Right atrium auricular region (tissue), 2 donors: ENCODE measurements at regions not wholly inside any gene's neighbourhood (a gene's known extent, or its start where the extent isn't known, plus 50 kb on each side); places are given as distances from the start of the nearest gene placed in this dataset.
"Not testable (repeated sequence)": the region's sequence is repeated elsewhere in the genome, so short reads cannot be mapped to it uniquely, and the experiment has no call there.

Source experiments
- DNase-seq: peaks from one replicate; pipeline ENCODE4 v3.0.0-alpha.2; 2019; ENCODE audit warnings: low spot score
- H3K27ac ChIP-seq, 2 donors: fragments of 200-600 bp; sonication (generic); 1 replicate in 1 of 2; 2 replicates in 1 of 2; pipeline ENCODE4 v1.5.1; 2016 to 2019
- H3K27me3 ChIP-seq, 2 donors: fragments of 200-600 bp; sonication (generic); one replicate each; pipeline versions ENCODE4 v1.5.1 to v1.6.0; 2017 to 2019
- H3K36me3 ChIP-seq: fragments of 200-600 bp; sonication (generic); one replicate; pipeline ENCODE4 v1.5.1; 2016
- H3K4me1 ChIP-seq, 2 donors: fragments of 200-600 bp; sonication (generic); one replicate each; pipeline versions ENCODE4 v1.5.1 to v1.6.0; 2017 to 2019
- H3K4me3 ChIP-seq, 2 donors: fragments of 200-600 bp; sonication (generic); 1 replicate in 1 of 2; 2 replicates in 1 of 2; pipeline ENCODE4 v1.5.1; 2017 to 2019; ENCODE audit warnings: mild to moderate bottlenecking in 1 of 2, moderate library complexity in 1 of 2
- H3K9me3 ChIP-seq, 2 donors: fragments of 200-600 bp; sonication (generic); one replicate each; pipeline ENCODE4 v1.5.1; 2019
- CTCF ChIP-seq, 2 donors: fragments of 200-600 bp; sonication (generic); IDR thresholded peaks; one replicate each; pipeline ENCODE4 v1.5.1; 2019; ENCODE audit warnings: antibody characterized with exemption in 2 of 2

DNA sequence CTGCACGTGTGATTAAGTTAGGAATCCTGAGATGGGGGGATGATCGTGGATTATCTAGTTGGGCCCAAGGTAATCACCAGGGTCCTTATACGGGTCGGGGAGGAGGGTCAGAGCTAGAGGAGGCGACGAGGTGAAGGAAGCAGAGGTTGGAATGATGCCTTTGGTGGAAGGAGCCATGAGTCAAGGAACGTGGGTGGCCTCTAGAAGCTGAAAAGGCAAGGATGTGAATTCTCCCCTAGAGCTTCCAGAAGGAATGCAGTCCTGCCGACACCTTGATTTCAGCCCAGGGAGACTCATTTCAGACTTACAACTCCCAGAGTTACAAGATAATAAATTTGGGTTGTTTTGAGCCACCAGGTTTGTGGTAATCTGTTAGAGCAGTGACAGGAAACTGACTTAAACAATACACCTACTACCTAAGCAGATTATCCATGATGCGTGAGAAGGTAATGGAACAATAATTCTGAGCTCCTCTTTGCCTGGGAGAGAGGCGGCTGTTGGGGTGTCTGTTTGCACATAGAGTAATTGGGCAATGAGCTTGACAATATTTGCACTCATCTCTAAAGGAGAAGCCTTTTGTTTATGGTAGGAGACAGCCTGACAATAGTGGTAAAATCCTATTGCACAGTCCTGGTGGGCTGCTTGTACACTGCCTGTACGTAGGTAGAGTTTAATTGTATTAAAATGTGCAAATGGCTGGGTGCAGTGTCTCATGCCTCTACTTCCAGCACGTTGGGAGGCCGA lies 129.3 kb upstream of the IER5L start:
- no peak for TF ChIP-seq CTCF (IDR thresholded peaks at IDR 0.05)
- no peak overlapping the region for H3K27ac ChIP-seq
- no peak overlapping the region for H3K4me3 ChIP-seq
- H3K36me3 ChIP-seq = no peaks in the 10 kb centered on the region
- no peaks in the 10 kb centered on the region for H3K27me3 ChIP-seq
- peak; percentile 34 for DNase-seq
- H3K4me1 ChIP-seq = no peaks in the 10 kb centered on the region
- no peaks in the 10 kb centered on the region for H3K9me3 ChIP-seq

- TF ChIP-seq CTCF (IDR thresholded peaks at IDR 0.05) = no peak
- peaks cover 0 to 4% of the 10 kb centered on the region in 2 donors for H3K9me3 ChIP-seq
- no peaks in the 10 kb centered on the region for H3K4me1 ChIP-seq
- H3K36me3 ChIP-seq = no peaks in the 10 kb centered on the region
- no peak overlapping the region for H3K27ac ChIP-seq
- H3K4me3 ChIP-seq = no peak overlapping the region
- peak; percentile 18 for DNase-seq
- no peaks in the 10 kb centered on the region for H3K27me3 ChIP-seq
Observed at GRCh38 chr9:129306318-129306973, 128.4 kb upstream of the IER5L start.

DNA sequence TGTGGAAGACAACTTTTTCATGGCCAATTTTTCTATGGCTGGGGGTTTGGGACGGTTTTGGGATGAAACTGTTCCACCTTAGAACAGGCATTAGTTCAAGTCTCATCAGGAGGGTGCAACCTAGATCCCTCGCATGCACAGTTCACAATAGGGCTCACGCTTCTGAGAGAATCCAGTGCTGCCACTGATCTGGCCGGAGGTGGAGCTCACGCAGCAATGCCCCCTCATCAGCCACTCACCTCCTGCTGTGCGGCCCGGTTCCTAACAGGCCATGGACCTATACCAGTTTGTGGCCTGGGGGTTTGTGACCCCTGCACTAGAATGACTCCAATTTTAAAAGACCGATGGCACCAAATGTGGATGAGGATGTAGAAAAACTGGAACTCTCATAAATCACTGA lies 127.2 kb upstream of the IER5L start:
- no peak for TF ChIP-seq CTCF (IDR thresholded peaks at IDR 0.05)
- DNase-seq = peak; percentile 30
- no peaks in the 10 kb centered on the region for H3K27me3 ChIP-seq
- no peak overlapping the region for H3K27ac ChIP-seq
- no peak overlapping the region for H3K4me3 ChIP-seq
- peaks cover 0 to 4% of the 10 kb centered on the region in 2 donors for H3K9me3 ChIP-seq
- H3K4me1 ChIP-seq = no peaks in the 10 kb centered on the region
- H3K36me3 ChIP-seq = no peaks in the 10 kb centered on the region

DNA sequence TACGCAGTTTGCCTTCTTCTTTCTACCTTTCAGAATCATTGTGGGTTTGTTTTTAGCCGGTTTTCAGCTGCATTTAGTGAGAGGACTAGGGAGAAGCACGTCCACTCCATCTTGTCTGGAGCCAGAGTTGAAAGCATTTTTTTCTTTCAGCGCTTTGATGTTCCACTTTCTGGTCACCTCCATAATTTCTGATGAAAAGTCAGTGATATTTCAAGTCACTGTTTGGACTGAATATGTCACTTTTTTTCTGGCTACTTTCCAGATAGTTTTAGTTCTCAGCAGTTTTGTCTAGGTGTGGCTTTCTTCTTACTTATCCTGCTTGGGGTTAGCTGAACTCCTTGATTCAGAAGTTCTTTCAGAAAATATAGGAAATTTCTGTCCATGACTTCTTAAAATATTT lies 123.9 kb upstream of the IER5L start:
- Histone ChIP-seq H3K36me3 (no peaks in the 10 kb centered on the region), H3K27ac (no peak overlapping the region), H3K9me3 (peaks cover 0 to 4% of the 10 kb centered on the region in 2 donors), H3K27me3 (no peaks in the 10 kb centered on the region), H3K4me3 (no peak overlapping the region), H3K4me1 (no peaks in the 10 kb centered on the region)
- no peak for DNase-seq
- no peak for TF ChIP-seq CTCF (IDR thresholded peaks at IDR 0.05)

GRCh38 chr9:129296195-129296594 lies 118.1 kb upstream of the IER5L start:
- not testable (repeated sequence) for H3K27ac ChIP-seq, H3K4me3 ChIP-seq, H3K36me3 ChIP-seq, H3K4me1 ChIP-seq, H3K27me3 ChIP-seq, DNase-seq
- peaks cover 0 to 15% of the 10 kb centered on the region in 2 donors for H3K9me3 ChIP-seq

DNA sequence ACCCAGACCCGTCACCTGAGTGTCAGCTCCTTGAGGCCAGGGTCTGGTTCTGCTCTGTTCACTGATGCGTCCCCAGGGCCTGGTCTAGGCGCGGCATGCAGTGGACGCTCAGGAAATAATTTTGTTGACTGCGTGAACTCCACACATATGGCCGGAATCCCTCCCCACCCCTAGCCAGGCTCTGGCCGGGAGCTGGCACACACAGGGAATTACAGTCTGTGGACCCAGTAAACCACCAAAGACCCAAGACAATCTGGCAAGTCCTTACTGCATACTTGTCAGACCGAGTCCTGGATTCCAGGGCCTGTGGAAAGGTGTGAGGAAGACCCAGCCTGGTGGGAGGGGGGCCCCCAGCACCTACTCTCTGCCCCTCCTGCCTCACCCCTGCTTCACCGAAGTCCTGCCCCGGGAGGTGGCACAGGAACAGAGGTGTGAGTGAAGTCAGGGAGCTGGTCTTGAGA lies 113.0 kb upstream of the IER5L start:
- H3K27ac ChIP-seq = no peak overlapping the region
- peaks cover 0 to 9% of the 10 kb centered on the region in 2 donors for H3K9me3 ChIP-seq
- peak; percentile 52 for DNase-seq
- H3K36me3 ChIP-seq = no peaks in the 10 kb centered on the region
- H3K4me3 ChIP-seq = no peak overlapping the region
- no peaks in the 10 kb centered on the region for H3K27me3 ChIP-seq
- no peaks in the 10 kb centered on the region for H3K4me1 ChIP-seq
- TF ChIP-seq CTCF (IDR thresholded peaks at IDR 0.05) = no peak
